GM23248 (cell line): ENCODE measurements at regions not wholly inside any gene's neighbourhood (a gene's known extent, or its start where the extent isn't known, plus 50 kb on each side); places are given as distances from the start of the nearest gene placed in this dataset.

Experiments
- EZH2 ChIP-seq: fragments of 200-600 bp; sonication (generic); IDR thresholded peaks from 2 replicates; pipeline ENCODE4 v1.6.1; 2018; ENCODE audit warnings: antibody characterized with exemption, mild to moderate bottlenecking; ENCODE audit not compliant: insufficient read depth, poor library complexity, severe bottlenecking
- EZH2phosphoT487 ChIP-seq: fragments of 200-600 bp; sonication (generic); IDR thresholded peaks from 2 replicates; pipeline ENCODE4 v1.6.1; 2018; ENCODE audit warnings: antibody characterized with exemption, moderate library complexity, mild to moderate bottlenecking, low read depth; ENCODE audit not compliant: insufficient read depth

DNA sequence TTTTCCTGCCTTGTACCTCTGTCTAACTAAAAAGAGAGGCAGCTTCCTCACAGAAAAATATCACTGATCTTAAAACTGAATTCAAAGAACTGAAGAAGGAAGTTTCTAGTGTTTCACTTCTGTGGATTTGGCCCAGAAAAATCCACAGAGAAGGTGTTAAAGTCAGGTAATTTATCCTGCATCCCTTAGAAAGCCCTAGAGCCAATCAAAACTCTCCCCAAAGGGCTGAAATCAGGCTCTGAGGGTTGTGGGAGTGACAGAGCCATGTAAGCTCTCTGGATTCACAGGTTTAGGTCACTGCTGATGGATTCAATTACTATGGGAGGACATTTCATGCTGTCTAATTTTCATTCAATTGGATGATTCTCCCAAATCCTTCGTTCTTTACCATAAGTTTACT is 152.3 kb downstream of the OR2B2 start:
- TF ChIP-seq EZH2phosphoT487 (no peak), EZH2 (no peak)
